ENCODE measurements at regions not wholly inside any gene's neighbourhood (a gene's known extent, or its start where the extent isn't known, plus 50 kb on each side); places are given as distances from the start of the nearest gene placed in this dataset.

- ChIA-PET POLR2A (no interaction called here), CTCF (ENCODE audit: low intra/inter-chr PET ratio, low total read pairs) (no interaction called here)
- in situ Hi-C loops (cut with HindIII; ENCODE audit: extremely low pct_ligation_motif_present, low pct_unique_long_range_greater_than_20kb) = no loop called here
- H3K4me1 ChIP-seq (ENCODE audit: insufficient read depth, low read length) = no peaks in the 10 kb centered on the region
- H3K36me3 ChIP-seq (replicated peaks in 1 of 2; ENCODE audit: control insufficient read depth in 1 of 2, insufficient read depth in 2 of 2, low read length in 2 of 2) = no peaks in the 10 kb centered on the region
- BruUV-seq (replicated peaks) = no TSS peak
- H3K27ac ChIP-seq (ENCODE audit: extremely low read length, insufficient read depth, low read length) = no peak overlapping the region
- FAIRE-seq (no peak), DNase-seq (ENCODE audit: low spot score) (no peak), ATAC-seq (no peak)
- intact Hi-C loops (cut with micrococcal nuclease; ENCODE audit: unreplicated experiment) = no loop called here
- TF ChIP-seq SALL2 (CRISPR knock-in tag; IDR thresholded peaks at IDR 0.05) (no peak), PRDM15 (CRISPR knock-in tag; IDR thresholded peaks at IDR 0.05) (no peak)
- H4K20me1 ChIP-seq (ENCODE audit: insufficient read depth, low read length) = no peaks in the 10 kb centered on the region
- no peaks in the 10 kb centered on the region for H3K9me3 ChIP-seq (ENCODE audit: low read length)
- WGBS (ENCODE audit: low lambda C conversion rate) = 1% methylated on average over 2 of the region's 2 CpGs
- H3K4me3 ChIP-seq (replicated peaks in 1 of 3; ENCODE audit: insufficient read depth in 1 of 3, low read depth in 2 of 3, low read length in 3 of 3) = no peak overlapping the region
- no peak overlapping the region for H3K4me2 ChIP-seq (ENCODE audit: low read depth, low read length)
- no peak overlapping the region for H2AFZ ChIP-seq (ENCODE audit: low read length)
- no peak overlapping the region for H3K9ac ChIP-seq (ENCODE audit: insufficient read depth, low read depth, low read length)
- H3K79me2 ChIP-seq (ENCODE audit: insufficient read depth, low read length) = no peaks in the 10 kb centered on the region
- H3K27me3 ChIP-seq (ENCODE audit: control insufficient read depth in 1 of 2, insufficient read depth in 2 of 2, low read length in 2 of 2) = peaks cover 2 to 42% of the 10 kb centered on the region in 2 experiments; a peak in 4 of 5 replicates
Observed at GRCh38 chr22:49452362-49452946, 375.2 kb downstream of the BRD1 start.

GRCh38 chr22:49451070-49451840 is 376.4 kb downstream of the BRD1 start:
- intact Hi-C loops (cut with micrococcal nuclease; ENCODE audit: unreplicated experiment) = no loop called here
- CTCF ChIA-PET (ENCODE audit: low intra/inter-chr PET ratio, low total read pairs) = no interaction called here
- TF ChIP-seq ZNF784 (CRISPR knock-in tag; IDR thresholded peaks at IDR 0.05; ENCODE audit: borderline replicate concordance) (no peak), ZNF772 (CRISPR knock-in tag; IDR thresholded peaks at IDR 0.05) (no peak), KLF15 (CRISPR knock-in tag; IDR thresholded peaks at IDR 0.05; ENCODE audit: borderline replicate concordance) (no peak), ZNF33A (CRISPR knock-in tag; IDR thresholded peaks at IDR 0.05; ENCODE audit: borderline replicate concordance) (no peak), ZNF432 (CRISPR knock-in tag; IDR thresholded peaks at IDR 0.05; ENCODE audit: borderline replicate concordance) (no peak), ZNF468 (CRISPR knock-in tag; IDR thresholded peaks at IDR 0.05) (no peak), USF2 (IDR thresholded peaks at IDR 0.05; ENCODE audit: low read depth, low read length) (no peak), USF2 (CRISPR knock-in tag; IDR thresholded peaks at IDR 0.05; ENCODE audit: borderline replicate concordance) (no peak)

More at GRCh38 chr22:49451070-49451840, 376.4 kb downstream of the BRD1 start:
- H3K9me3 ChIP-seq (ENCODE audit: low read length) = no peaks in the 10 kb centered on the region
- H2AFZ ChIP-seq (ENCODE audit: low read length) = no peak overlapping the region
- in situ Hi-C loops (cut with HindIII; ENCODE audit: extremely low pct_ligation_motif_present, low pct_unique_long_range_greater_than_20kb) = no loop called here
- peaks cover 5% of the 10 kb centered on the region for H3K4me1 ChIP-seq (ENCODE audit: insufficient read depth, low read length)
- H3K9ac ChIP-seq (ENCODE audit: insufficient read depth, low read depth, low read length) = no peak overlapping the region
- POLR2A ChIA-PET = no interaction called here
- no peak overlapping the region for H3K27ac ChIP-seq (ENCODE audit: extremely low read length, insufficient read depth, low read length)
- H3K4me2 ChIP-seq (ENCODE audit: low read depth, low read length) = no peak overlapping the region
- H3K79me2 ChIP-seq (ENCODE audit: insufficient read depth, low read length) = no peaks in the 10 kb centered on the region
- FAIRE-seq (no peak), DNase-seq (ENCODE audit: low spot score) (no peak), ATAC-seq (no peak)
- no peaks in the 10 kb centered on the region for H3K36me3 ChIP-seq (replicated peaks in 1 of 2; ENCODE audit: control insufficient read depth in 1 of 2, insufficient read depth in 2 of 2, low read length in 2 of 2)
- H3K27me3 ChIP-seq (ENCODE audit: control insufficient read depth in 1 of 2, insufficient read depth in 2 of 2, low read length in 2 of 2) = peaks cover 2 to 45% of the 10 kb centered on the region in 2 experiments; a peak in 4 of 5 replicates
- BruUV-seq (replicated peaks) = no TSS peak
- H4K20me1 ChIP-seq (ENCODE audit: insufficient read depth, low read length) = no peaks in the 10 kb centered on the region
- 3% methylated on average over 10 of the region's 17 CpGs for WGBS (ENCODE audit: low lambda C conversion rate)
- no peak overlapping the region for H3K4me3 ChIP-seq (replicated peaks in 1 of 3; ENCODE audit: insufficient read depth in 1 of 3, low read depth in 2 of 3, low read length in 3 of 3)

Data from HepG2 (cell line).